ENCODE measurements at regions not wholly inside any gene's neighbourhood (a gene's known extent, or its start where the extent isn't known, plus 50 kb on each side); places are given as distances from the start of the nearest gene placed in this dataset.

GRCh38 chr4:14865031-14865366 lies 137.3 kb upstream of the CPEB2 start:
- Histone ChIP-seq H3K79me1 (ENCODE audit: insufficient read depth, low read depth, low read length, poor library complexity, severe bottlenecking) (no peaks in the 10 kb centered on the region), H3K4me1 (ENCODE audit: insufficient read depth, low read length) (no peaks in the 10 kb centered on the region), H2BK15ac (ENCODE audit: low read depth, low read length) (no peak overlapping the region), H2AFZ (ENCODE audit: low read length) (no peak overlapping the region), H3K23me2 (ENCODE audit: insufficient read length, low read depth, low read length, poor library complexity, severe bottlenecking) (no peaks in the 10 kb centered on the region), H3K18ac (ENCODE audit: insufficient read length, low read depth, low read length) (no peak overlapping the region), H3K23ac (ENCODE audit: insufficient read length, low read depth, low read length) (no peak overlapping the region), H3K14ac (ENCODE audit: insufficient read depth, low read length) (no peak overlapping the region), H4K5ac (ENCODE audit: insufficient read length, low read depth, low read length) (no peak overlapping the region), H2BK5ac (ENCODE audit: insufficient read length, low read length) (no peak overlapping the region), H2BK20ac (ENCODE audit: low read depth, low read length, poor library complexity, severe bottlenecking) (no peak overlapping the region), H2BK120ac (ENCODE audit: low read depth, low read length, poor library complexity, severe bottlenecking) (no peak overlapping the region), H3K27ac (ENCODE audit: insufficient read length, low read depth, low read length) (no peak overlapping the region), H3K4me2 (ENCODE audit: insufficient read depth, insufficient read length, low read length) (no peak overlapping the region), H3T11ph (ENCODE audit: low read length) (no peak overlapping the region), H4K8ac (replicated peaks; ENCODE audit: insufficient read length, low read depth, low read length) (no peak overlapping the region), H4K20me1 (ENCODE audit: control insufficient read depth, insufficient read depth, insufficient read length) (no peaks in the 10 kb centered on the region), H3K9me3 (ENCODE audit: control insufficient read depth, low read depth, low read length) (no peaks in the 10 kb centered on the region), H3K56ac (ENCODE audit: insufficient read length, low read depth, low read length) (no peak overlapping the region), H3K9ac (ENCODE audit: extremely low read depth, insufficient read length, low read length) (no peak overlapping the region), H4K91ac (ENCODE audit: insufficient read length, low read depth, low read length) (no peak overlapping the region), H2AK5ac (ENCODE audit: insufficient read length, low read length) (no peak overlapping the region), H2BK12ac (ENCODE audit: insufficient read length, low read depth, low read length) (no peak overlapping the region), H3K27me3 (ENCODE audit: insufficient read depth, low read length) (no peaks in the 10 kb centered on the region; the same call in 1 of the 2 replicates), H3K4ac (ENCODE audit: low read depth, low read length) (no peak overlapping the region), H3K79me2 (ENCODE audit: insufficient read depth, low read length) (no peaks in the 10 kb centered on the region)
- Mint-ChIP-seq H3K27me3 (ENCODE audit: low read depth) (peaks cover 26% of the 10 kb centered on the region), H3K4me3 (no peak overlapping the region), H3K4me1 (peaks cover 9 to 20% of the 10 kb centered on the region in 2 experiments), H3K27ac (no peak overlapping the region), H3K9me3 (no peaks in the 10 kb centered on the region), H3K36me3 (ENCODE audit: insufficient read depth in 1 of 3, low read depth in 3 of 3) (no peaks in the 10 kb centered on the region)
- WGBS (ENCODE audit: extremely low coverage, insufficient read length, low lambda C conversion rate), result no CpG with 5 or more reads among the region's 5 CpGs
- no peak for DNase-seq
- no peak for TF ChIP-seq CTCF (conservative IDR thresholded peaks at IDR 0.05)

Data from H9 (cell line).